ENCODE measurements at regions not wholly inside any gene's neighbourhood (a gene's known extent, or its start where the extent isn't known, plus 50 kb on each side); places are given as distances from the start of the nearest gene placed in this dataset.

- DNase-seq (ENCODE audit: extremely low read depth in 1 of 4, low spot score in 3 of 4), result no peak
- CTCF ChIA-PET (ENCODE audit: low intra/inter-chr PET ratio), result no interaction called here
- intact Hi-C loops (cut with micrococcal nuclease) (no loop called here), in situ Hi-C loops (cut with MboI) (no loop called here)
- no peak for ATAC-seq
- Histone ChIP-seq H3K4me1 (replicated peaks in 1 of 2; ENCODE audit: control insufficient read depth in 2 of 2, insufficient read depth in 2 of 2, low read length in 2 of 2) (no peaks in the 10 kb centered on the region), H3K9me1 (ENCODE audit: control insufficient read depth, insufficient read depth, low read length) (no peaks in the 10 kb centered on the region), H3K27ac (ENCODE audit: extremely low read depth, low read depth, low read length) (no peak overlapping the region), H3K9me3 (replicated peaks; ENCODE audit: control insufficient read depth, insufficient read depth, low read depth, low read length) (no peaks in the 10 kb centered on the region), H3K9ac (ENCODE audit: insufficient read depth in 1 of 2, low read depth in 2 of 2, low read length in 2 of 2) (no peak overlapping the region), H3K27me3 (ENCODE audit: control insufficient read depth in 2 of 2, insufficient read depth in 2 of 2, low read length in 2 of 2) (no peaks in the 10 kb centered on the region), H2AFZ (ENCODE audit: low read depth, low read length) (no peak overlapping the region), H3K4me2 (ENCODE audit: insufficient read depth, low read length) (no peak overlapping the region), H4K20me1 (replicated peaks; ENCODE audit: control insufficient read depth, insufficient read depth, low read length) (no peaks in the 10 kb centered on the region), H3K36me3 (ENCODE audit: control insufficient read depth, insufficient read depth, low read length) (no peaks in the 10 kb centered on the region), H3K79me2 (ENCODE audit: control insufficient read depth, insufficient read depth, low read length) (no peaks in the 10 kb centered on the region), H3K4me3 (no peak overlapping the region)
- FAIRE-seq, result no peak
- BruUV-seq (replicated peaks), result no TSS peak
- 2% methylated on average over 5 of the region's 5 CpGs for WGBS (ENCODE audit: insufficient coverage, low coverage, missing lambda C conversion rate)
- POLR2A ChIA-PET, result no interaction called here
- no peak for TF ChIP-seq TFAM (CRISPR knock-in tag; conservative IDR thresholded peaks at IDR 0.05)
- TF ChIP-seq CHD4 (IDR thresholded peaks at IDR 0.05; ENCODE audit: insufficient read depth, insufficient replicate concordance, low read depth, low read length, poor library complexity, severe bottlenecking), result no peak
- no peak for TF ChIP-seq NFATC3 (IDR thresholded peaks at IDR 0.05)
- no peak for TF ChIP-seq ETS1 (conservative IDR thresholded peaks at IDR 0.05; ENCODE audit: control insufficient read depth, low read depth, low read length)
- TF ChIP-seq ZNF280B (CRISPR knock-in tag; IDR thresholded peaks at IDR 0.05), result no peak
- no peak for TF ChIP-seq EWSR1 (IDR thresholded peaks at IDR 0.05; ENCODE audit: borderline replicate concordance, low read depth, partially characterized antibody)
- TF ChIP-seq KLF6 (CRISPR knock-in tag; IDR thresholded peaks at IDR 0.05; ENCODE audit: borderline replicate concordance), result no peak
- TF ChIP-seq CCAR2 (IDR thresholded peaks at IDR 0.05; ENCODE audit: low read depth, low read length), result no peak
- no peak for TF ChIP-seq MCM3 (IDR thresholded peaks at IDR 0.05)
- no peak for TF ChIP-seq SRSF1 (IDR thresholded peaks at IDR 0.05; ENCODE audit: low read depth, low read length)
- TF ChIP-seq KAT2B (IDR thresholded peaks at IDR 0.05; ENCODE audit: low read depth, low read length), result no peak
- TF ChIP-seq NFYB (IDR thresholded peaks at IDR 0.05; ENCODE audit: extremely low read depth, insufficient read length), result no peak
- TF ChIP-seq ZNF354B (CRISPR knock-in tag; IDR thresholded peaks at IDR 0.05), result no peak
- TF ChIP-seq CEBPG (CRISPR knock-in tag; IDR thresholded peaks at IDR 0.05), result no peak
- TF ChIP-seq CEBPG (tag; conservative IDR thresholded peaks at IDR 0.05 in 1 of 2, IDR thresholded peaks at IDR 0.05 in 1 of 2), result no peak
Observed at GRCh38 chr3:54042259-54042823, 80.0 kb upstream of the CACNA2D3 start.

Data from K562 (cell line).